Ovary (tissue), 7 donors: ENCODE measurements at regions not wholly inside any gene's neighbourhood (a gene's known extent, or its start where the extent isn't known, plus 50 kb on each side); places are given as distances from the start of the nearest gene placed in this dataset.

ENCODE experiments used
- DNase-seq, 5 donors: peaks; one replicate each; pipeline ENCODE4 v3.0.0-alpha.2; 2019 to 2020
- H3K27ac ChIP-seq, 2 donors: fragments of 200-600 bp; one replicate each; pipeline versions ENCODE4 v1.5.1 to v1.8.0; 2019 to 2022
- H3K27me3 ChIP-seq: fragments of 200-600 bp; one replicate; pipeline ENCODE4 v1.8.0; 2022
- H3K36me3 ChIP-seq: fragments of 200-600 bp; sonication (generic); one replicate; pipeline ENCODE4 v1.5.1; 2019
- H3K4me1 ChIP-seq: one replicate; pipeline ENCODE4 v1.8.1; 2013; ENCODE audit warnings: mild to moderate bottlenecking, moderate library complexity; ENCODE audit not compliant: insufficient read depth
- H3K4me3 ChIP-seq: fragments of 200-600 bp; sonication (generic); one replicate; pipeline ENCODE4 v1.5.1; 2017
- H3K9me3 ChIP-seq, 2 donors: fragments of 200-600 bp in 1 of 2; sonication (generic) in 1 of 2; one replicate each; pipeline versions ENCODE4 v1.5.1 to v1.8.1; 2013 to 2019; ENCODE audit warnings: mild to moderate bottlenecking in 1 of 2, moderate library complexity in 1 of 2
- EP300 ChIP-seq: sonication (generic); formaldehyde crosslinking; IDR thresholded peaks from one replicate; pipeline ENCODE4 v1.6.1; 2017; ENCODE audit warnings: antibody characterized with exemption
- POLR2A ChIP-seq: fragments of 450-650 bp; IDR thresholded peaks from one replicate; pipeline ENCODE4 v1.6.1; 2017; ENCODE audit warnings: antibody characterized with exemption, mild to moderate bottlenecking, moderate library complexity
- WGBS, 3 donors: extraction: QIAGEN DNeasy Blood & Tissue Kit in 1 of 3; methylation state at CpG; one replicate each; pipeline versions ENCODE4 v1.1.5 to v1.1.7; 2013 to 2017; 5-methylcytosine and 5-hydroxymethylcytosine counted together
- intact Hi-C, 4 donors: fragments of 100-400 bp; cut with DNase I; formaldehyde crosslinking; loops; one replicate each; pipeline versions ENCODE4 v1.11.0 to v1.15.1; 2022 to 2023
- TF ChIP-seq, protein P1 (sequence below), 3 donors: fragments of 450-650 bp in 2 of 3; fragments of 200-600 bp in 1 of 3; IDR thresholded peaks; one replicate each; pipeline versions ENCODE4 v1.5.1 to v1.8.0; 2016 to 2022; ENCODE audit warnings: antibody characterized with exemption in 3 of 3, mild to moderate bottlenecking in 1 of 3
- donor health status: DM: no; HTN: no; CAD: no; lungs with moderate emphysema.
- donor health status: DM: no; HTN: no; CAD: no.
- donor health status: Bipolar disorder and iron deficiency.
- donor health status: DM: no; HTN: no; CAD: no.
- donor health status: DM: yes; HTN: yes; CAD: no.

DNA sequence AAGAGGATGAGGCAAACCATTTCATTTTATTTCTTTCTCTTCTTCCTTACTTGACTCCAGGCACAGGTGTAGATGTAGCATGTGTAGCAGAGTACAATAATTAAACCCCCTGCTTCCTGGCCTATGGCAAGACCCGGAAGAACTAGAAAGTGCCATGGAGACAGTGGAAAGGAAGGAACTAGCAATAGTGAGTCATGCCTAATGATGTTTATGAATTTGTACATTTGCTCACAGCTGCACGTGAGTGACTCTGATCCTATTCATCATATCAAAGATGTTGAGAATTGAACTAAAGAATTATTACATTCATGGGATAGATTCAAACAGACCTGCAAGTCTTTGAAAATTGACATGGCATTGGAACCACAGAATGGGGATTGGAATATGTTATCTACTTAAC is 2233.9 kb upstream of the TENM3 start:
- no peaks in the 10 kb centered on the region for H3K4me1 ChIP-seq
- no peak overlapping the region for H3K4me3 ChIP-seq
- no peaks in the 10 kb centered on the region for H3K9me3 ChIP-seq
- intact Hi-C loops, result no loop called here
- no peak overlapping the region for H3K27ac ChIP-seq
- no peaks in the 10 kb centered on the region for H3K27me3 ChIP-seq
- DNase-seq, result no peak
- TF ChIP-seq, protein P1, sequence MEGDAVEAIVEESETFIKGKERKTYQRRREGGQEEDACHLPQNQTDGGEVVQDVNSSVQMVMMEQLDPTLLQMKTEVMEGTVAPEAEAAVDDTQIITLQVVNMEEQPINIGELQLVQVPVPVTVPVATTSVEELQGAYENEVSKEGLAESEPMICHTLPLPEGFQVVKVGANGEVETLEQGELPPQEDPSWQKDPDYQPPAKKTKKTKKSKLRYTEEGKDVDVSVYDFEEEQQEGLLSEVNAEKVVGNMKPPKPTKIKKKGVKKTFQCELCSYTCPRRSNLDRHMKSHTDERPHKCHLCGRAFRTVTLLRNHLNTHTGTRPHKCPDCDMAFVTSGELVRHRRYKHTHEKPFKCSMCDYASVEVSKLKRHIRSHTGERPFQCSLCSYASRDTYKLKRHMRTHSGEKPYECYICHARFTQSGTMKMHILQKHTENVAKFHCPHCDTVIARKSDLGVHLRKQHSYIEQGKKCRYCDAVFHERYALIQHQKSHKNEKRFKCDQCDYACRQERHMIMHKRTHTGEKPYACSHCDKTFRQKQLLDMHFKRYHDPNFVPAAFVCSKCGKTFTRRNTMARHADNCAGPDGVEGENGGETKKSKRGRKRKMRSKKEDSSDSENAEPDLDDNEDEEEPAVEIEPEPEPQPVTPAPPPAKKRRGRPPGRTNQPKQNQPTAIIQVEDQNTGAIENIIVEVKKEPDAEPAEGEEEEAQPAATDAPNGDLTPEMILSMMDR (IDR thresholded peaks at IDR 0.05), result no peak
- TF ChIP-seq EP300, result no peak
- no peak for TF ChIP-seq POLR2A
- no peaks in the 10 kb centered on the region for H3K36me3 ChIP-seq
- 70 to 87% (median 85%) methylated on average over 2 of the region's 2 CpGs for WGBS, 3 donors

DNA sequence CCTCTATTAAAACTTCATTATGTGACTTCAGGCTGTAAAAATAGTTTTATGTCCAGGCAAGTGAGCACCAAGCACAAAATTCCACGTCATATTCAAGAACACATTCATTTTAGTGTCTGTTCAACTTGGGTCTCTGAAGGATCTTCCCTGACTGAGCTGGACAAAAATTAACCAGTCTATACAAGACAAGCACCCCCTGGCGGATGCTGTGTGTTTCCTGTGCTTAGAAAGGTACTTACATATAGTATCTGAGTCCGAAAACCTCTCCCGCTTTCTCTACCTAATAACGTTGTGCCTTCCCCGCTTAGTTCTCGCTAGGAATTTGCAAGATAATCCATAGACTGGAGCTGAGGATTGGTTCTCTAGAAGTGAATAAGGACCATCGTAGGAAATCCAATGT is 2214.5 kb upstream of the TENM3 start:
- Histone ChIP-seq H3K27me3 (no peaks in the 10 kb centered on the region), H3K4me3 (no peak overlapping the region), H3K9me3 (no peaks in the 10 kb centered on the region), H3K36me3 (no peaks in the 10 kb centered on the region), H3K27ac (no peak overlapping the region), H3K4me1 (no peaks in the 10 kb centered on the region)
- TF ChIP-seq, protein P1 (IDR thresholded peaks at IDR 0.05), result no peak
- TF ChIP-seq EP300, result no peak
- TF ChIP-seq POLR2A, result no peak
- intact Hi-C loops, result no loop called here
- WGBS, 3 donors, result 62 to 68% (median 67%) methylated on average over 8 of the region's 8 CpGs
- DNase-seq, result no peak

DNA sequence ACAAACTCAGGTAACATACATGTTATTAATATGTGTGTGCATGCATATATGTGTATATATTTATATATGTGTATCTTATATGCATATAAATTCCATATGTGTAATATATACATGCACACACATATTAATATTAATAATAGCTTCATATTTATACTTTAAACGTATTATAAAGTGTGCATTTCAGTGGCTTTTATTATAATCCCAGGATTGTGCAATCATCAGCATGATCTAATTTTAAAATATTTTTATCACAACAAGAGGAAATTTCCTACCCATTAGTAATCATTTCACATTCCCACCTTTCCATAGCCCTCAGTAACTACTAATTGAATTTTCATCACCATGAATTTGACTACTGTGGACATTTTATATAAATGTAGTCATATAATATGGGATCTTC is 2211.9 kb upstream of the TENM3 start:
- Histone ChIP-seq H3K9me3 (no peaks in the 10 kb centered on the region), H3K27ac (no peak overlapping the region), H3K36me3 (no peaks in the 10 kb centered on the region), H3K4me1 (no peaks in the 10 kb centered on the region), H3K4me3 (no peak overlapping the region), H3K27me3 (no peaks in the 10 kb centered on the region)
- DNase-seq, result no peak
- 77 to 78% (median 77%) methylated on average over 1 of the region's 1 CpG for WGBS, 3 donors
- intact Hi-C loops, result no loop called here
- TF ChIP-seq, protein P1 (IDR thresholded peaks at IDR 0.05), result no peak
- TF ChIP-seq POLR2A (no peak), EP300 (no peak)

DNA sequence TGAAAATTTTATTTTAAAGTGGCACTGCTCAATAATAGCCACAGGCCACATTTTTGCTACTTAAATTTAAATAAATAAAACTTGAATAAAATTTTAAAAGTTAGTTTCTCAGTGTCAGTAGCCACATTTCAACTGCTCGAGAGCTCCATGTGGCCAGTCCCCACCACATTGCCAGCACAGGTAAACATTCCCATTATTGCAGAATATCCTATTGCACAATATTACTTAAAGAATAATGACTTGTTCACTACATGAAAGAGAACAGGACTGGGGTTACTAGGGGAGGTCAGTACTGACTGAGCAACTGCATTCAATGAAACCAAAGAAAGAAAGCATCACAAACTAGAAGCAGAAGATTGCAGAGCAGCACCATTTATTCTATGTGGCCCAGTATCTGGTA is 2201.6 kb upstream of the TENM3 start:
- intact Hi-C loops, result no loop called here
- Histone ChIP-seq H3K9me3 (no peaks in the 10 kb centered on the region), H3K4me3 (no peak overlapping the region), H3K27me3 (no peaks in the 10 kb centered on the region), H3K36me3 (no peaks in the 10 kb centered on the region), H3K4me1 (no peaks in the 10 kb centered on the region), H3K27ac (no peak overlapping the region)
- TF ChIP-seq, protein P1 (IDR thresholded peaks at IDR 0.05), result no peak
- TF ChIP-seq POLR2A (no peak), EP300 (no peak)
- no peak for DNase-seq
- WGBS, 3 donors, result 77 to 91% (median 85%) methylated on average over 1 of the region's 1 CpG

DNA sequence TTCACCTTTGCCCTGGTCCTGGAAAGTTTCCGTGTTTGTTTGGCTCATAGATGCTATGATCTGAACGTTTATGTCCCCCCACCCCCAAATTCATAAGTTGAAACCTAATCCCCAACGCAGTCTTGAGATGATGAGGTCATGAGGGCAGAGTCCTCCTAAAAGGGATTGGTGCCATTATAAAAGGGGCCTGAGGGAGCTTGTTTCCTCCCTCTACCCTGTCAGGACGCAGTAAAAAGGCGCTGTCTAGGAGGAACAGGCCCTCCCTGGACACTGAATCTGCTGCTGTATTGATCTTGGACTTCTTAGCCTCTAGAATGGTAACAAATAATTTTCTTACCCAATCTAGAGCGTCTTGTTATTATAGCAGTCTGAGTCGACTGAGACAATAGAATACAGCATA is 2190.6 kb upstream of the TENM3 start:
- intact Hi-C loops, result no loop called here
- Histone ChIP-seq H3K9me3 (no peaks in the 10 kb centered on the region), H3K4me1 (no peaks in the 10 kb centered on the region), H3K27me3 (no peaks in the 10 kb centered on the region), H3K27ac (no peak overlapping the region), H3K4me3 (no peak overlapping the region), H3K36me3 (no peaks in the 10 kb centered on the region)
- DNase-seq, result no peak
- WGBS, 3 donors, result 51 to 58% (median 58%) methylated on average over 7 of the region's 7 CpGs
- TF ChIP-seq EP300 (no peak), POLR2A (no peak)
- TF ChIP-seq, protein P1 (IDR thresholded peaks at IDR 0.05), result no peak
